SK-N-SH treated with all-trans-retinoic acid at 6 μM for 48 hours (cell line): ENCODE measurements at regions not wholly inside any gene's neighbourhood (a gene's known extent, or its start where the extent isn't known, plus 50 kb on each side); places are given as distances from the start of the nearest gene placed in this dataset.

Source experiments
- ARNTL ChIP-seq: fragments of 450-650 bp; formaldehyde crosslinking; IDR thresholded peaks from 2 replicates; pipeline ENCODE4 v1.5.0; 2020; ENCODE audit warnings: low read depth, mild to moderate bottlenecking, moderate library complexity, borderline replicate concordance
- BACH2 ChIP-seq: fragments of 250-450 bp; sonication (Bioruptor Pico); IDR thresholded peaks from 2 replicates; pipeline ENCODE4 v1.9.0; 2021; ENCODE audit warnings: mild to moderate bottlenecking, borderline replicate concordance
- CSRNP3 ChIP-seq: fragments of 250-450 bp; sonication (Bioruptor Pico); IDR thresholded peaks from 2 replicates; pipeline ENCODE4 v1.5.1; 2021; ENCODE audit warnings: mild to moderate bottlenecking, moderate library complexity
- PATZ1 ChIP-seq: fragments of 250-450 bp; sonication (Bioruptor Pico); IDR thresholded peaks from 2 replicates; pipeline ENCODE4 v1.8.0; 2020; ENCODE audit warnings: mild to moderate bottlenecking, moderate library complexity, borderline replicate concordance
- POU6F1 ChIP-seq: fragments of 250-450 bp; sonication (Bioruptor Pico); IDR thresholded peaks from 2 replicates; pipeline ENCODE4 v1.8.0; 2021; ENCODE audit warnings: low read depth, mild to moderate bottlenecking, moderate library complexity, borderline replicate concordance
- PPARA ChIP-seq: fragments of 250-450 bp; sonication (Bioruptor Pico); IDR thresholded peaks from 2 replicates; pipeline ENCODE4 v1.5.0; 2020; ENCODE audit warnings: mild to moderate bottlenecking, borderline replicate concordance
- ZFP30 ChIP-seq: fragments of 450-650 bp; formaldehyde crosslinking; IDR thresholded peaks from 2 replicates; pipeline ENCODE4 v1.5.0; 2022; ENCODE audit warnings: mild to moderate bottlenecking, moderate library complexity
- ZNF8 ChIP-seq: fragments of 450-650 bp; formaldehyde crosslinking; IDR thresholded peaks from 2 replicates; pipeline ENCODE4 v1.5.0; 2020; ENCODE audit warnings: mild to moderate bottlenecking, moderate library complexity

DNA sequence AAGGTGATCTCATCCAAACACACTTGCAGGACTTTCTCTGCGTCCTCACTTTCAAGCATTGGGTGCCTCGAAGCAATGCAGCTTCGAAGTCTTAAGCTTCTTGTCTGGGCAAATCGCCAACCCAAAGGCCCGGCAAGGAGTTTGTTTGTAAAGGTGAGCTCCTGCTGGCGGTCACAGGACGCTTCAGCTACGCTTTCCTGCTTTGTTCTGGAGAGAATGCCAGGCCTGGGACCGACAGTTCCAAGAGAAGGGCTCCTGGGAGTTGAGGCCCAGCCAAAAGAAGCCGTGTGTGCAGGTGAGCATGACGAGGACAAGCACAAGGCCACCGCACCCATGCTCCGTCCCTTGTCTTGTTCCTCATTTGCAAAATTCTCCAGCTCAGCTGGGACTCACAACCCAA, 106.6 kb upstream of the DOCK1 start:
- no peak for TF ChIP-seq ZFP30 (CRISPR knock-in tag)
- TF ChIP-seq POU6F1 (CRISPR knock-in tag): no peak
- no peak for TF ChIP-seq ZNF8 (CRISPR knock-in tag)
- no peak for TF ChIP-seq PPARA (CRISPR knock-in tag)
- no peak for TF ChIP-seq ARNTL (CRISPR knock-in tag)
- no peak for TF ChIP-seq PATZ1 (CRISPR knock-in tag)
- TF ChIP-seq CSRNP3 (CRISPR knock-in tag): no peak
- TF ChIP-seq BACH2 (CRISPR knock-in tag): no peak
